Panc1 (cell line): ENCODE measurements at regions not wholly inside any gene's neighbourhood (a gene's known extent, or its start where the extent isn't known, plus 50 kb on each side); places are given as distances from the start of the nearest gene placed in this dataset.

Experiments used
- ATAC-seq: fragments of 200-7000 bp; cut with Tn5 transposase; 2 replicates; pipeline ENCODE4 v1.9.1; 2020; ENCODE audit warnings: mild to moderate bottlenecking, moderate library complexity
- BruUV-seq: library from RNA; stranded (reverse); fragments of 400-500 nt; replicated peaks from 2 replicates; lab custom pipeline; 2021; lab: Mats Ljungman, UMichigan
- CTCF ChIA-PET: fragments of 300-600 bp; sonication (Branson Sonifier 250); formaldehyde crosslinking; loops from one replicate; lab custom pipeline; 2022; ENCODE audit warnings: antibody characterized with exemption; lab: Charles Lee
- POLR2A ChIA-PET: fragments of 300-600 bp; sonication (Branson Sonifier 250); formaldehyde crosslinking; loops from one replicate; lab custom pipeline; 2022; ENCODE audit warnings: antibody characterized with exemption; lab: Charles Lee
- DNase-seq: peaks from one replicate; pipeline ENCODE4 v3.0.0-alpha.2; 2010; ENCODE audit warnings: low read depth, low spot score
- H3K27ac ChIP-seq: 2 replicates; pipeline ENCODE4 v1.5.1; 2011; ENCODE audit warnings: mild to moderate bottlenecking, low read length, inconsistent platforms
- H3K27me3 ChIP-seq: fragments of 200-500 bp; sonication (Bioruptor generic); 2 replicates; pipeline ENCODE4 v1.6.0; 2014; ENCODE audit warnings: low read length, inconsistent platforms; ENCODE audit not compliant: control insufficient read depth, insufficient read depth
- H3K36me3 ChIP-seq: fragments of 200-500 bp; sonication (Bioruptor generic); 2 replicates; pipeline ENCODE4 v1.5.1; 2014; ENCODE audit warnings: inconsistent platforms, mild to moderate bottlenecking, low read length, moderate library complexity; ENCODE audit not compliant: control insufficient read depth, insufficient read depth
- H3K4me1 ChIP-seq: 2 replicates; pipeline ENCODE4 v1.5.1; 2011; ENCODE audit warnings: inconsistent platforms, mild to moderate bottlenecking, low read length, moderate library complexity; ENCODE audit not compliant: control insufficient read depth, insufficient read depth
- H3K4me3 ChIP-seq, 2 experiments: 2 replicates each; pipeline ENCODE4 v1.5.1; 2011 to 2012; ENCODE audit warnings: low read depth in 2 of 2, low read length in 2 of 2, mild to moderate bottlenecking in 2 of 2, inconsistent platforms in 1 of 2, moderate library complexity in 1 of 2
- H3K9me3 ChIP-seq: fragments of 200-500 bp; sonication (Bioruptor generic); 2 replicates; pipeline ENCODE4 v1.5.1; 2014; ENCODE audit warnings: low read depth, mild to moderate bottlenecking, inconsistent platforms, low read length, moderate library complexity; ENCODE audit not compliant: control insufficient read depth, insufficient read depth
- POLR2AphosphoS5 ChIP-seq: IDR thresholded peaks from 2 replicates; pipeline ENCODE4 v1.6.1; 2012; ENCODE audit warnings: mild to moderate bottlenecking, low read depth, low read length, moderate library complexity
- SIN3A ChIP-seq: IDR thresholded peaks from 2 replicates; pipeline ENCODE4 v1.6.1; 2012; ENCODE audit warnings: low read depth, mild to moderate bottlenecking, low read length, moderate library complexity, borderline replicate concordance; ENCODE audit not compliant: insufficient read depth
- TCF7L2 ChIP-seq: IDR thresholded peaks from 2 replicates; pipeline ENCODE4 v1.6.1; 2011; ENCODE audit warnings: mild to moderate bottlenecking, low read depth, low read length, inconsistent platforms
- in situ Hi-C: cut with HindIII; loops from 2 replicates; pipeline ENCODE4 v1.10.0; 2016; ENCODE audit warnings: low sequenced_read_pairs, low pct_unique_long_range_greater_than_20kb
- intact Hi-C: fragments of 100-400 bp; cut with micrococcal nuclease; formaldehyde crosslinking; loops from one replicate; pipeline ENCODE4 v1.10.0; 2022; ENCODE audit not compliant: unreplicated experiment
- TF ChIP-seq, protein P1 (sequence below): fragments of 450-650 bp; IDR thresholded peaks from 2 replicates; pipeline ENCODE4 v1.5.1; 2017; ENCODE audit warnings: mild to moderate bottlenecking
- TF ChIP-seq, protein P2 (sequence below), 2 experiments: IDR thresholded peaks; 2 replicates each; pipeline ENCODE4 v1.6.1; 2011 to 2012; ENCODE audit warnings: low read depth in 2 of 2, control low read depth in 1 of 2, low read length in 1 of 2, mild to moderate bottlenecking in 1 of 2, moderate library complexity in 1 of 2; ENCODE audit not compliant: insufficient read depth in 1 of 2

DNA sequence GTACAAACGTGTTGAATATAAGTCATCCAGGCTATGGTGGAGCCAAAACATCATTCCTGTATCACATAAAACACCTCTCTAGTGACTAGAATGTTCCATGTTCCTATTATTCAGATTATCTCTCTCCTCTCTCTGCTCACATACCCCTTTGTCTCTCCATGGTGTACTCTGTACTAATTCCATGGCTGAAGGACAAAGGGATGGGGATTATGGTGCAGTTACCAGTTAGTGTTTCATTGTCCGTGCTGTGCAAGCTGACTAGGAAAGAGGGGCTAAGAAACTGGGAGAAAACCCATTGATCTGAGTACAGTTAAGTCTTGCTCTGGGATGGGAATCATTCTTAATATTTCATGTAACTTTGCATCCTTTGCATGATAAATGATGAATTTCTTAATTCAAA lies 397.4 kb upstream of the NOX3 start:
- Histone ChIP-seq H3K27me3 (no peaks in the 10 kb centered on the region), H3K9me3 (no peaks in the 10 kb centered on the region), H3K4me1 (no peaks in the 10 kb centered on the region), H3K4me3 (no peak overlapping the region), H3K27ac (no peak overlapping the region), H3K36me3 (no peaks in the 10 kb centered on the region)
- BruUV-seq, result no TSS peak
- DNase-seq, result no peak
- no peak for ATAC-seq
- POLR2A ChIA-PET, result interaction anchor here (0.6 kb wide), 1 partner anchor 365 kb away, joined by 6 read pairs; no protein-coding TSS in a partner anchor
- in situ Hi-C loops (no loop called here), intact Hi-C loops (no loop called here)
- TF ChIP-seq SIN3A, result no peak
- TF ChIP-seq, protein P1, sequence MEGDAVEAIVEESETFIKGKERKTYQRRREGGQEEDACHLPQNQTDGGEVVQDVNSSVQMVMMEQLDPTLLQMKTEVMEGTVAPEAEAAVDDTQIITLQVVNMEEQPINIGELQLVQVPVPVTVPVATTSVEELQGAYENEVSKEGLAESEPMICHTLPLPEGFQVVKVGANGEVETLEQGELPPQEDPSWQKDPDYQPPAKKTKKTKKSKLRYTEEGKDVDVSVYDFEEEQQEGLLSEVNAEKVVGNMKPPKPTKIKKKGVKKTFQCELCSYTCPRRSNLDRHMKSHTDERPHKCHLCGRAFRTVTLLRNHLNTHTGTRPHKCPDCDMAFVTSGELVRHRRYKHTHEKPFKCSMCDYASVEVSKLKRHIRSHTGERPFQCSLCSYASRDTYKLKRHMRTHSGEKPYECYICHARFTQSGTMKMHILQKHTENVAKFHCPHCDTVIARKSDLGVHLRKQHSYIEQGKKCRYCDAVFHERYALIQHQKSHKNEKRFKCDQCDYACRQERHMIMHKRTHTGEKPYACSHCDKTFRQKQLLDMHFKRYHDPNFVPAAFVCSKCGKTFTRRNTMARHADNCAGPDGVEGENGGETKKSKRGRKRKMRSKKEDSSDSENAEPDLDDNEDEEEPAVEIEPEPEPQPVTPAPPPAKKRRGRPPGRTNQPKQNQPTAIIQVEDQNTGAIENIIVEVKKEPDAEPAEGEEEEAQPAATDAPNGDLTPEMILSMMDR, result no peak
- no peak for TF ChIP-seq POLR2AphosphoS5
- no peak for TF ChIP-seq TCF7L2
- TF ChIP-seq, protein P2, sequence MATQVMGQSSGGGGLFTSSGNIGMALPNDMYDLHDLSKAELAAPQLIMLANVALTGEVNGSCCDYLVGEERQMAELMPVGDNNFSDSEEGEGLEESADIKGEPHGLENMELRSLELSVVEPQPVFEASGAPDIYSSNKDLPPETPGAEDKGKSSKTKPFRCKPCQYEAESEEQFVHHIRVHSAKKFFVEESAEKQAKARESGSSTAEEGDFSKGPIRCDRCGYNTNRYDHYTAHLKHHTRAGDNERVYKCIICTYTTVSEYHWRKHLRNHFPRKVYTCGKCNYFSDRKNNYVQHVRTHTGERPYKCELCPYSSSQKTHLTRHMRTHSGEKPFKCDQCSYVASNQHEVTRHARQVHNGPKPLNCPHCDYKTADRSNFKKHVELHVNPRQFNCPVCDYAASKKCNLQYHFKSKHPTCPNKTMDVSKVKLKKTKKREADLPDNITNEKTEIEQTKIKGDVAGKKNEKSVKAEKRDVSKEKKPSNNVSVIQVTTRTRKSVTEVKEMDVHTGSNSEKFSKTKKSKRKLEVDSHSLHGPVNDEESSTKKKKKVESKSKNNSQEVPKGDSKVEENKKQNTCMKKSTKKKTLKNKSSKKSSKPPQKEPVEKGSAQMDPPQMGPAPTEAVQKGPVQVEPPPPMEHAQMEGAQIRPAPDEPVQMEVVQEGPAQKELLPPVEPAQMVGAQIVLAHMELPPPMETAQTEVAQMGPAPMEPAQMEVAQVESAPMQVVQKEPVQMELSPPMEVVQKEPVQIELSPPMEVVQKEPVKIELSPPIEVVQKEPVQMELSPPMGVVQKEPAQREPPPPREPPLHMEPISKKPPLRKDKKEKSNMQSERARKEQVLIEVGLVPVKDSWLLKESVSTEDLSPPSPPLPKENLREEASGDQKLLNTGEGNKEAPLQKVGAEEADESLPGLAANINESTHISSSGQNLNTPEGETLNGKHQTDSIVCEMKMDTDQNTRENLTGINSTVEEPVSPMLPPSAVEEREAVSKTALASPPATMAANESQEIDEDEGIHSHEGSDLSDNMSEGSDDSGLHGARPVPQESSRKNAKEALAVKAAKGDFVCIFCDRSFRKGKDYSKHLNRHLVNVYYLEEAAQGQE (IDR thresholded peaks at IDR 0.05; ENCODE audit: insufficient read depth in 1 of 2, low read depth in 2 of 2, low read length in 1 of 2), result no peak
- CTCF ChIA-PET, result no interaction called here

DNA sequence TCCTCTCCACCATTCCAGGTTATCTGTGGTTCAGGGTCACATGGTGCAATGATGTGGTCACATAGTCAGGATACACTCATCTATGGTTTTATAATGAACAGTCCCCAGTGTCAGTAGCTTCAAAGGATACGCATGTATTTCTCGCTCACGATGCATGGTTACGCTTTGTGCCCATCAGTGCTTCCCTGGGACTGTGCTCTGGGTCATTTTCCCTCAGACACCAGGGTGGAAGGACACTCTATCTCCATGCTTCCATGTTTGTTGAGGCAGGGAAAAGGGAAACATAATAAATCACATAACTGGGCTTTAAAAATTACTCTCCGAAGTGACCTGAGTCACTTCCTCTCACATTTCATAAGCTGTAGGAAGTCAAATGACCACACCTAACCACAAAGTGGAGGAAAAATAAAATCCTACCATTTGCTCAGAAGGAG lies 394.8 kb upstream of the NOX3 start:
- DNase-seq (peak; percentile 36), ATAC-seq (no peak; the same call in 1 of the 2 replicates)
- H3K4me1 ChIP-seq, result no peaks in the 10 kb centered on the region
- POLR2A ChIA-PET, result no interaction called here
- CTCF ChIA-PET, result no interaction called here
- TF ChIP-seq SIN3A, result no peak
- TF ChIP-seq, protein P1, result no peak
- no peak for TF ChIP-seq TCF7L2
- no peak for TF ChIP-seq POLR2AphosphoS5
- TF ChIP-seq, protein P2 (IDR thresholded peaks at IDR 0.05; ENCODE audit: insufficient read depth in 1 of 2, low read depth in 2 of 2, low read length in 1 of 2), result no peak
- H3K9me3 ChIP-seq, result no peaks in the 10 kb centered on the region
- intact Hi-C loops, result no loop called here
- H3K27ac ChIP-seq, result no peak overlapping the region
- no TSS peak for BruUV-seq
- no peaks in the 10 kb centered on the region for H3K36me3 ChIP-seq
- no peak overlapping the region for H3K4me3 ChIP-seq
- H3K27me3 ChIP-seq, result no peaks in the 10 kb centered on the region
- in situ Hi-C loops, result no loop called here
